Endodermal cell (in vitro differentiated cells): ENCODE measurements at regions not wholly inside any gene's neighbourhood (a gene's known extent, or its start where the extent isn't known, plus 50 kb on each side); places are given as distances from the start of the nearest gene placed in this dataset.

ENCODE experiments used
- DNase-seq: peaks from one replicate; pipeline ENCODE4 v3.0.0-alpha.2; 2017
- H3K27ac ChIP-seq: 2 replicates; pipeline ENCODE4 v1.5.1; 2013; ENCODE audit warnings: mild to moderate bottlenecking, low read depth, low read length, moderate library complexity
- H3K27me3 ChIP-seq: 2 replicates; pipeline ENCODE4 v1.6.1; 2013; ENCODE audit warnings: mild to moderate bottlenecking, low read length, moderate library complexity; ENCODE audit not compliant: insufficient read depth, control insufficient read depth, poor library complexity, severe bottlenecking
- H3K36me3 ChIP-seq: 2 replicates; pipeline ENCODE4 v1.7.0; 2013; ENCODE audit warnings: mild to moderate bottlenecking, low read length, moderate library complexity; ENCODE audit not compliant: control insufficient read depth, insufficient read depth
- H3K4me1 ChIP-seq: one replicate; pipeline ENCODE4 v1.7.0; 2013; ENCODE audit warnings: low read length; ENCODE audit not compliant: control insufficient read depth, insufficient read depth
- H3K4me3 ChIP-seq: 2 replicates; pipeline ENCODE4 v1.5.1; 2013; ENCODE audit warnings: mild to moderate bottlenecking, low read length, moderate library complexity
- H3K9ac ChIP-seq: 2 replicates; pipeline ENCODE4 v1.6.1; 2013; ENCODE audit warnings: mild to moderate bottlenecking, low read length, moderate library complexity; ENCODE audit not compliant: poor library complexity, severe bottlenecking; ENCODE audit errors: extremely low read depth
- H3K9me3 ChIP-seq: 2 replicates; pipeline ENCODE4 v1.6.1; 2013; ENCODE audit warnings: mild to moderate bottlenecking, low read length, moderate library complexity; ENCODE audit not compliant: control insufficient read depth
- H3K27ac Mint-ChIP-seq: 2 replicates; pipeline ENCODE4 v1.8.0; 2020; ENCODE audit warnings: mixed read lengths
- H3K27me3 Mint-ChIP-seq: 2 replicates; pipeline ENCODE4 v1.8.0; 2021; ENCODE audit warnings: mild to moderate bottlenecking, mixed read lengths; ENCODE audit not compliant: insufficient read depth
- H3K36me3 Mint-ChIP-seq: 2 replicates; pipeline ENCODE4 v1.8.0; 2020; ENCODE audit warnings: low read depth, mixed read lengths
- H3K4me1 Mint-ChIP-seq: 2 replicates; pipeline ENCODE4 v1.8.0; 2020; ENCODE audit warnings: mixed read lengths
- H3K4me3 Mint-ChIP-seq: 2 replicates; pipeline ENCODE4 v1.8.0; 2020; ENCODE audit warnings: mild to moderate bottlenecking, moderate library complexity, mixed read lengths
- H3K9me3 Mint-ChIP-seq: 2 replicates; pipeline ENCODE4 v1.8.0; 2020; ENCODE audit warnings: mild to moderate bottlenecking, mixed read lengths
- CTCF ChIP-seq: fragments of 200-600 bp; sonication (generic); conservative IDR thresholded peaks from 2 replicates; pipeline ENCODE4 v1.5.0; 2021; ENCODE audit warnings: antibody characterized with exemption, mild to moderate bottlenecking
- WGBS, 2 experiments: methylation state at CpG; one replicate each; pipeline versions ENCODE4 v1.1.5 to v1.1.7; 2013; ENCODE audit warnings: missing lambda C conversion rate in 2 of 2, mixed read lengths in 1 of 2; ENCODE audit not compliant: insufficient coverage in 1 of 2, insufficient read length in 1 of 2; 5-methylcytosine and 5-hydroxymethylcytosine counted together

- Mint-ChIP-seq H3K9me3 (no peaks in the 10 kb centered on the region), H3K4me1 (no peaks in the 10 kb centered on the region), H3K27me3 (no peaks in the 10 kb centered on the region), H3K4me3 (no peak overlapping the region), H3K36me3 (no peaks in the 10 kb centered on the region), H3K27ac (no peak overlapping the region)
- no peak overlapping the region for H3K9ac ChIP-seq
- H3K9me3 ChIP-seq, result no peaks in the 10 kb centered on the region
- WGBS, 2 experiments, result 17 to 77% methylated on average over 1 to 3 of the region's 3 CpGs
- H3K27me3 ChIP-seq, result no peaks in the 10 kb centered on the region
- no peaks in the 10 kb centered on the region for H3K36me3 ChIP-seq
- no peak overlapping the region for H3K4me3 ChIP-seq
- DNase-seq, result no peak
- no peak overlapping the region for H3K27ac ChIP-seq
- no peak for TF ChIP-seq CTCF
- H3K4me1 ChIP-seq, result no peaks in the 10 kb centered on the region
These were observed 548.0 kb upstream of the IGFBP7 start for GRCh38 chr4:57658188-57658587.

- Histone ChIP-seq H3K9me3 (no peaks in the 10 kb centered on the region), H3K4me1 (no peaks in the 10 kb centered on the region), H3K27ac (no peak overlapping the region), H3K36me3 (no peaks in the 10 kb centered on the region), H3K4me3 (no peak overlapping the region), H3K27me3 (no peaks in the 10 kb centered on the region), H3K9ac (no peak overlapping the region)
- no peak for DNase-seq
- Mint-ChIP-seq H3K27me3 (no peaks in the 10 kb centered on the region), H3K4me1 (no peaks in the 10 kb centered on the region), H3K9me3 (no peaks in the 10 kb centered on the region), H3K36me3 (no peaks in the 10 kb centered on the region), H3K4me3 (no peak overlapping the region), H3K27ac (no peak overlapping the region)
- TF ChIP-seq CTCF, result no peak
- 80 to 86% methylated on average over 1 of the region's 1 CpG for WGBS, 2 experiments
These were observed 545.2 kb upstream of the IGFBP7 start for GRCh38 chr4:57655342-57655741.

- Mint-ChIP-seq H3K4me3 (no peak overlapping the region), H3K4me1 (no peaks in the 10 kb centered on the region), H3K36me3 (no peaks in the 10 kb centered on the region), H3K27ac (no peak overlapping the region), H3K27me3 (no peaks in the 10 kb centered on the region), H3K9me3 (no peaks in the 10 kb centered on the region)
- no peak for TF ChIP-seq CTCF
- no peak for DNase-seq
- H3K27me3 ChIP-seq, result no peaks in the 10 kb centered on the region
- H3K36me3 ChIP-seq, result no peaks in the 10 kb centered on the region
- no peak overlapping the region for H3K27ac ChIP-seq
- H3K9me3 ChIP-seq, result no peaks in the 10 kb centered on the region
- no peak overlapping the region for H3K9ac ChIP-seq
- H3K4me1 ChIP-seq, result no peaks in the 10 kb centered on the region
- 94% methylated on average over 2 of the region's 2 CpGs for WGBS, 2 experiments
- no peak overlapping the region for H3K4me3 ChIP-seq
These were observed 542.6 kb upstream of the IGFBP7 start for GRCh38 chr4:57652779-57653178.
